GM19463 (cell line): ENCODE measurements at regions not wholly inside any gene's neighbourhood (a gene's known extent, or its start where the extent isn't known, plus 50 kb on each side); places are given as distances from the start of the nearest gene placed in this dataset.

Source experiments
- ATAC-seq: cut with Tn5 transposase; IDR thresholded peaks from one replicate; pipeline ENCODE4 v1.9.1; 2021; ENCODE audit warnings: mild to moderate bottlenecking, moderate library complexity; ENCODE audit not compliant: unreplicated experiment

DNA sequence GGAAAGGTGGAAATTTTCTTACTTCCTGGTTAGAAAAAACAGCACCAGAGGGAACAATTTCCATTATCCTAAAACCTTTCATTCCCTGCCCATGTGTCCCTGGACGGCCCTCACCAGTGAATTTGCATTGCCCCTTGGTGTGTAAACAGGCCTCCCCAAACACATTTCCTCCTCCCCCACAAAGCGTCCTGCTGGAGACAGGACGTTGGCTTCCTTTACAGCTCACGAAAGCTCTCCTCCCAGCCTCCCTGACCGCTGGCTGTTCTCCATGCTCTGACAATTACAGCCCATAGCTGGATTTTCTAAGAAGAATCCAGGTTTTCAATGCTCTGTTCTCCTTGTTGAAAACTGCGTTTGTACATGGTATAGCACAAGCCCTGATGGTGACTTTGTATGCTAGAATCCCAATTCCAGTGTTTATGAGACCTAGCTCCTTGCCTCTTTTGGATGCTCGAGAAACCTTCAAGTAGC is 724.2 kb upstream of the CELF2 start:
- no peak for ATAC-seq

DNA sequence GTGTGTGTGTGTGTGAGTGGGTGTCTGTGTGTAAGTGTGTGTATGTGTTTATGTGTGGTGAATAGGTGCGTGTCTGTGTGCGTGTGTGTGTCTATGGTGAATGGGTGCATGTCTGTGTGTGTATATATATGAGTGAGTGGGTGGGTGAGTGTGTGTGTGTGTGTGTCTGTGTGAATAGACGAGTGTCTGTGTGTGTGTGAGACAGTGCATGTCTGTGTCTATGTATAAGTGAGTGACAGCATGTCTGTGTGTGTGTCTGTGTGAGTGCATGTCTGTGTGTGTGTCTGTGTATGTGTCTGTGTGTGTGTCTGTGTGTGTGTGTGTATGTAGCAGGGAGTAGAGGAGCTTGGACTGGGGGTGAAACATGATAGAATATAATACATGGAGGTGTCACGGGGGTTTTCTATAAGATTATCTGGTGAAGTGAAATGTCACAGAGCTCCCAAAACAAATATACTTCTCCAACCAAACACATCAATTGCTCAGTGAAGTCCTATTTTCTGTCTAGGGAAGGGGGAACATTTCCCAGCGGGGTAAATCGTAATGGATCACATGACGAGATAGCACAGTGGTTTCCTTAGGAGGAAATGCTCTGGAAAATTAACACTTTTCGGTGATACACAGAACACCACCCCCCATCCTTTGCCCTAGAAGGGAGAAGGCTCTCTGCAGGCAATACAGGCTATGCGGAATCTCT is 723.3 kb upstream of the CELF2 start:
- ATAC-seq = no peak

DNA sequence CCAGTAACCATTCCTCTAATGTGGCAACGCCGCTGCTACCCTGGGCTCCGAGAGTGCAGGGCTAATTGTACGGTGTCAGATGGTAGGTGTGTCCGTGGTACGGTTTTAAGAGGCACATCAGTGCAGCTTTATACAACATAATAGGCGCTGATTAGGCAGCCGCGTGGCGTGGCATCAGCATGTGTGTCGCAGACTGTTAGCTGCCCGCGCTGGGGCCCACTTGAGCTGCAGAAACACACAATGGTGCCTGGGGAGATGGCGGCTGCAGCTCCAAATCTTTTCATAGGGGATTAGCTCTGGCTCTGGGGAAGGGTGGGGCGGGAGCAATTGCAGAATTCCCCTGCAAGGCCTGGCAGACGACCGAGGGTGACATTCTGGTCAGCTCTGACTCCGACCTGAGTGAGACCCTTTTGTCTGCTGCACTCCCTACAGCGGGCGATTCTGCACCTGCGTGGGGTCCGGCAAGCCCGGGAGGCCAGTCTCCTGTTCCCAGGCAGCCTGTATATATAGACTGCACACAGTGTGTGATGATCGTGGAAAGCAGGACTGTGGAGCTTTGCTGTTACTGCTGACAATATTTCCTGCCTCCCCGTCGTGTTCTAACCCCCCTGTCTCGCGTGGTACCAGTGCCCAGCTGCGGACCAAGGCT is 722.7 kb upstream of the CELF2 start:
- ATAC-seq = no peak

DNA sequence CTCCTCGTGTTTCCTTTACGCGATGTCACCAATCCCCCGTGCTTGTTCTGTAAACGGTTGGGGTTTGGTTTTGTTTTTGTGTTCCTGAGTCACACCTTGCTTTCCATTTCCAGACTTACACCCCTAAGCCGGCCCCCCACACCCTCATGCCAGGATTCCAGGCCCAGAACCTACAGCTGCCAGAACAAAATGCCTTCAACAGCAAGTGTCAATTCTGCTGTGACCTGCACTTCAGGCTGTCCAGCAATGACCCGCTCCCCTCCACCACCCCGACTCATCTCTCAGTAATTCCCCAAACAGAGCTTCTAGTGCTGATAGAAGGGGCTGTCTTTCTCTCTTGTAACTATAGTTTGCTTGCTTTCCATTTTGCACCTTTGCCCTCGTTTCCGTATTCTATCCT is 722.1 kb upstream of the CELF2 start:
- no peak for ATAC-seq

DNA sequence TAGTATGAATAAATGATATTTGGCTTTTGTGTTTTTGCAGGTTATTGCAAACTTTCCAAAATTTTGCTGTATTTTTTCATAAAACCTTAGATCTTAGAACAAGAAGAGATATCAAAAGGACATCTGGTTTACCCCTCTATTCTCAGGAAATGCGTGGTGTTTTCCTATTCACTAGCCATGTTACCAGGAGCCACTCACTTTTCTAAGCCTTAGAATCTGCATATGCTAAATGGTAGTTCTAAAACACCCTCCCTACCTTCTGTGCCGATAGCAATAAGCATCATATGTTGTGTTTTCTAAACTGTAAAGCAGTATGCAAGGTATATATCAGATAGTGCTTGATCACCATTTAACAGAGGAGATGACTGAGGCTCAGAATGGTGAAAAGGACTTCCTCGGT is 715.0 kb upstream of the CELF2 start:
- ATAC-seq = no peak

DNA sequence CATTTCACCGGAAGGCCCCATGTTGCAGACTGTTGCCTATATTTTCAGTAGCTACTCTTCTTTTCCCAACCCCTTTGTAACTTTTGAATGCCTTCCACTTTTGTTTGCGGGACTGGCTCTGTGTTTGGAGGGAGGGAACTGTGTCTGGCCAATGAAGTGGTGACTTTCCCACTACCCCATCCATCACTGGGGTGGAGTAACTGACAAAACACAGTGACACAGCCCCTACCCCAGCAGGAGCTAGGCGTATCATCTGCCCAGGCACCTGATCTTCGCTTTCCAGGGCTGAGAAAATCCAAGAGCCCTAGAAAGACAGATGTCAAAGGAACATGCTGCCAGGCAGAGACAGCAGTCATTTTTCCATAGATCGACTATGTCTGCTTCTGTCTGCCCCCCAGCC is 710.6 kb upstream of the CELF2 start:
- ATAC-seq = no peak

DNA sequence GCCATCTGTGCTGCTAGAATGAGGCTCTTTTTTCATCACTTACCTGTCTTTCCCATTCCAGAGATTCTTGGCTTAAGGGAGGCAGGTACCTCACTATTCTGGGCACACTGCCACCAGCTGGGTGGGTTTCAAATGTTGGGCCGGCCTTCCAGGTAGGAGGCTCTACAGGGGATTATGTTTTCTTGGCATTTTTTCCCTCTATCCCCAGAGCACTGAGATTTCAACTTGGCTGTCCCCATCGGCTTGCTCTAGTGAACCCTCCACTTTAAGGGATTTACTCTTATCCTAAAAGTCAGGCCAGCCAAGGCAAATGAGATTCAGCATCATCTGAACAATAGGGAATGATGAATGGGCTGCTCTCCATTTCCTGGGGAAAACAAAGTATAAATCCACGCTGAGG is 710.1 kb upstream of the CELF2 start:
- no peak for ATAC-seq

DNA sequence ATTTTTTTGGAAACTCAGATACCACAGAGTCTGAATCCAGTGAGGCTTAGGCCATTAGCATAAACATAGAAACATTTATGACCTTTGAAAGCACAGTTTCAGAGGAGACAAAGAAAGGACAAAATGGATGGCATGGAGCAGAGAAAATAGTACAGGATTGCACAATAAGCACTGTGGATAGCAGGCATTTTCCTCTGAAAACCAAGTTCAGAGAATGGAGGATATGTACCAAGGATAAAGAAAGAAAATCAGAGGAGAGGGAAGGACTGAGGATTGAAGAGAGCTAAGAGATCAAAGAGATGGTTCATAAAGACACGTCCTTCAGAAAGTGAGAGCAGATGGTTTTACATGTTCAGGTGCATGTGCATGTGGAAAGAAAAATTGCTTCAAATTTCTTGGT is 707.2 kb upstream of the CELF2 start:
- no peak for ATAC-seq

DNA sequence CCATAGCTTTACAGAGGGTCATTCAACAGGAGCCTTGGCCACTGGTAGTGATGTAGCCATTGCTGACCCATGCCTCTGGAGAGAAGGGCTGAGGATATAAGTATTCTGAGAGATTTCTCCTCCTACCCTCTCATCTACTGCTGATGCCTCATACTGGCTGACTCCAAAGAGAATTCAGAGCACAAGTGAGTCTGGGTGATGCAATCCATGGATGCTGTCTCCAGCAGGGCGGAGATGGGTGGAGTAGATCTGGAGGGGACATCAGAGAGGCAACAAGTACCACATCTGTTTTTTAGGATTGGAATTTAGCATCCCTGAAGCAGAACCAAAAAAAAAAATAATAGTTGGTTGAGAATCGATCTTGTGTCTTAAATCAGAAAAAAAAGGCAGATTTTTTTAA is 705.7 kb upstream of the CELF2 start:
- no peak for ATAC-seq

DNA sequence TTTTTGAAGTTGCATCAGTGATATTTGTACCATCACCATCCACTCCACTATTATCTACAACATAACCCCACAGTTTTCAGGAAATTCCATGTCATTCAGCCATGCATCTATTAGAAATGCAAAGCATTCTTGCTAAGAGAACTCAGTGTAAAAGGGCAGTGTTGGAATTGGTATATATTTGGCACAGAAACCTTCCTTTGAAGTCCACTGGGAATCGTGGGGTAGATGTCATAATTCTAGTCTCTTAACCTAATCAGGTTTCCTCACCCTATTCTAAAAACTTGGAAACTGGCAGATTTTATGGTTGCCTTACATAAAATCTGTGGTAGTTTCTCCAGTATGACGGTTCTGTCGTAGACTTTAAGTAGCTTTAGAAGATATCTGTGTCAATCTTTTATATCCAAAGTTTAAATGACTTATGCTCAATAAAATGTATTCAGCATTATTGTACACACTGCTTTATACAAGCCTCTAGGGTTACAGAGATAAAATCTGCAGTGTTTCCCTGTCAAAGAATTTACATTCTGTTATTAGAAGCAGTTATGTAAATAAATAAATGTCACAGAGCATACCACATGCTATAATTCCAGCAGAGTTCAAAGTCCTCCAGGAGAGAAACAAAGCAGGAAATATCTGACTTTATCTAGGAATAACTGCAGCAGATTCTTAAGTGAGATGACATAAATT is 704.4 kb upstream of the CELF2 start:
- ATAC-seq = no peak

DNA sequence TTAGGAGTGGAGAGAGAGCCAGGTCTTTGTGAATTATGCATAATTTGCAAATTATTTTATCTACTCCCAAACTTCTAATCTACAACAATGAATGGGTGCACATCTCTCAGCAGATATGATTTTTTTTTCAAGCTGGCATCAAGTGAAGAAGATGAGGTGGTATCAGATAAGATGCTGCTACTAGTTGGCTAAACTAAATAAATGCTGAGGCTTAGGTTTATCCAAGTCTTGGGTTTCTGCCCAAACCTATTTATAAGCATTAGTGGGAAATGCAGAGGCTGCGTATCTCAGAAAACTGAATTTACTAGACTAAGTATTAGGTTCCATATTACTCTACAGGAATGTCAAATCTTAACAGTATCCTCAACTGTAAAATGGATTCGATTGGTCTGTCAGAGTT is 703.0 kb upstream of the CELF2 start:
- no peak for ATAC-seq

DNA sequence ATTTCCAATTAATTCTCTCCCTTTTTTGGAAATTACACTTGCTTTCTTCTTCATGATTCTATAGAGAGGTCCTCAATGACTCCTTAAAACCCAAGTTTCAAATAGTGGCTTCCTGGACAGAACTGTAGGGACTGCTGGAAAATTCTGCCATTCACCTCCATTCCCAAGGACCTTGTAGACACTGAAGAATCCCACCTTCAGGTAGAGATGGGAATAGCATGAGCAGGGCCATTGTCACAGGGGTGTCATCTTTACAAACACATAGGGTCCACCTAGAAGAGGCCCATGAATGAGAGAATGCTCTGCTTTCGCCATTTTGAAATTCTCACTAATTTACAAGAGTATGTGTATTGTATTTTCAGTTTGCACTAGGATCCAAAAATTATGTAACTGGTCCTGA is 701.7 kb upstream of the CELF2 start:
- no peak for ATAC-seq

DNA sequence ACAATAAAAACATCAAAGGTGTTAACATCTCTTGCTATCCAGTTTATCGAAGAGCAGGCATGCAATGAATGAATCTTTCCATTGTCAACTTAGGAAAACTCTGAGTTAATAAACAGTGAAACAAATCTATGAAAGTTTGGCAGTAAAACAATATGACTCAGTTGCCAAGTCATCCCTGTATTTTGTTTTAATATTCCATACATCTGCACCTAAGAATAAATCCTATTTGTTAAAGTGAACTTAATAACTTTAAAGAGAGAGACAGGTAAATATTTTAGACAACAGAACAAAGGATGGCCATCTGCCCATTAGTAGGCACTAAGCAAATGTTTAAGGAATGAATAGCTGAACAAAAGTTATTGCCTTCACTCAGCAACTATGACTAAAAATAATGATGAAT is 700.5 kb upstream of the CELF2 start:
- no peak for ATAC-seq

DNA sequence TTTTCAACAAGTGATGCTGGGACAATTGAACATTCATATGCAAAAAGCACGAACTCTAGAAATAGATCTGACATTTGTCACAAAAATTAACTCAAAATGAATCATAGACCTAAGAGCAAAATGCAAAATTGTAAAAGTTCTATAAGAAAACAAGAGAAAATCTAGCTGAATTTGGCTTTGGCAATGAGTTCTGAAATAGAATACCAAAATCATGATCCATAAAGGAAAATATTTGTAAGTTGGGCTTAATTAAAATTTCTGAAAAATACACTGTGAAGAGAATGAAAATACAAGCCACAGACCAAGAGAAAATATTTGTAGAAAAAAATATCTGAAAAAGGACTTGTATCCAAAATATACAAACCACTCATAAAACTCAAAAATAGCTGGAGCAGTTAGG is 698.8 kb upstream of the CELF2 start:
- ATAC-seq = no peak

DNA sequence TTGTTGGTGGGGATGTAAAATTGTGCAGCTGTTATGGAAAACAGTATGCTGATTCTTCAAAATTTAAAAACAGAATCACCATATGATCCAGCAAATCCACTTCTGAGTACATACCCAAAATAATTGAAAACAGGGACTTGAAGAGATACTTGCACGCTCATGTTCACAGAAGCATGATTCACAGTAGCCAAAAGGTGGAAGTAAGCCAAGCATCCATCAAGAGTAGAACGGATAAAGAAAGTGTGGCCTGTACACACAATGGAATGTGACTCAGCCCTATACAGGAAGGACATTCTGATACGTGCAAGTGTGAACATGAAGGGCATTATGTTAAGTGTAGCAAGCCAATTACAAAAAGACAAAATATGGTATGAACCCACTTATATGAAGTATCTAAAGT is 696.7 kb upstream of the CELF2 start:
- no peak for ATAC-seq

DNA sequence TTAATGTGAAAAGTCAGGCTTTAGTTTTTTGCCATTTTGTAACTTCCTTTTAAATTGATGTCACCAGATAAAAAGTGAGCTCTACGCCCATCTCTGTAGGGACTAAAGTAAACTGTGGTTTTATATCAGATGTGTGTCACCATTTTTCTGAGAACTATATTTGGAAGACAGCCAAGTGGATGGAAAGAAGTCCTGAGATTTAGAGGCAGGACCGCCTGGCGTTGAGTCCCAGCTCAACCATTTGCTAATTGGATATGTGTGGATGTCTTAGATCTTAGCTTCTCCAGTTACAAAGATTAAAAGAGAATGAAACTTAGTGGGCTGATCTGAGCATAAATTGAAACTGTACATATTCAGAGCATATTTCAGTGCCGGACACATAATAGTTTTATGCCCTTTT is 691.6 kb upstream of the CELF2 start:
- no peak for ATAC-seq

DNA sequence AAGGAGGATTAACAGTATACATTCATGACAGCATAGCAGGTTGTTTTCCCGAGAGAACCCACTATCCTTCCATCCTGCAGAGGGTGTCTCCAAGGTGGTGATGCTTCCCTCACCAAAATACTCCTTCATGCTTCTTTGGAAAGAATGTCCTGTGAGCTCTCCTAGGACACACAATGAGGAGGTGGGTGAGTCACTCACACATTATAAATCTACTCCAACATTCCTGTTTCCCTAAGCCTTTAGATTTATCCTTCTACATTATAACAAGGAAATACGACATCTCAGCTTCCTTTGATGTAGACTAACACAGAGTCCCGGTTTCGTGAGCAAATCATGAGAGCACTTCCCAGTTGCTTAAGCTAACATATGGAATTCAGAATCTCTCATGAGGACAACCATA is 689.7 kb upstream of the CELF2 start:
- no peak for ATAC-seq

DNA sequence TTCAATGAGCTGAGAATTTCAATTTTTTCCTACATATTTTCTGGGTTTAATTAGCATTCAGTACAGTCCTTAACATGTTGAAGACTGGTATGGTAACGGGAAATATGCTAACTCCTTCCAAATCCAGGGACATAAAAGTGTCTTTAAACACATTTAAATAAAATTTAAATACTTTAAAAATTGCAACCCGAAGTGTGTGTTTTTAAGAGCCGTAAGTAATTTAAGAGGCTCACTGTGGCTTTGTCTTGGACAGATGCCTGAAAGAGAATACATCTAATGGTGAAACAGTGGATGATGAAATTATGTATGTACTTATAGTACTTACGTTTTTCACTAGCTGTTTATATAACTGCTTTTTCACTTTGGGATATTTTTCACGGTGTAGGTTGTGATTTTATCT is 687.3 kb upstream of the CELF2 start:
- no peak for ATAC-seq

DNA sequence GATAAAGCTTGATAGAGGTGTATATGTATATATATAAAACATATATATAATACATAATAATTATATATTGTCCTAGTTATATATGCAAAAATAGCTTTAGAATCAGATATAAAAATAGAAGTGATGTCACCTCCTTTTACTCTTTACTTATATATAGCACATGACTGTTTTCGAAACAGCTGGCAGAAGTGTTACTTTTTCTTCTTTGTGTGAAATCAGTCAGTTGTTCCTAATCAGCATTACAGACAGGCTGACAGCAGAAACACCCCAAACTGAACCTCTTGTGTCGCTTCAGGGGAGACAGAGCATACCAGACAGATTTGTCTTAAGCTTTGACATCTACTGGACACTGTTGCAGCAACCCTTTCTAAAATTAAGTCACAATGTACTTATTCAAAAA is 684.9 kb upstream of the CELF2 start:
- ATAC-seq = peak; percentile 44

DNA sequence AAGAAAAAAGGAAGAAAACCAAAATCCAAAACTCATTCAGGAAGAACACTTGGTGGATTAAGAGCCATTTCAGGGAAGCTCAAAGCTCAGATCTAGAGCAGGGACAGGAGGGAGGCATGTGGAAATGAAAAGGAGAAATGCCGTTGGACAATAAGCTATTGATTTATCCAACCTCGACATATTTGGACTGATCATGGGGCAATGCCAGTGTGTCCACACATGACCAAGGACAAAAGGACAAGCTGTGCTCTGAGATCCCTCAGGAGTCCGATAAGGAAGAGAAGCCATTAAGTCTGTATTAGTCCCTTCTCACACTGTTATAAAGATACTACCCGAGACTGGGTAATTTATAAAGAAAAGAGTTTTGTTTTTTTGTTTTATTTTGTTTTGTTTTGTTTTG is 684.0 kb upstream of the CELF2 start:
- no peak for ATAC-seq

DNA sequence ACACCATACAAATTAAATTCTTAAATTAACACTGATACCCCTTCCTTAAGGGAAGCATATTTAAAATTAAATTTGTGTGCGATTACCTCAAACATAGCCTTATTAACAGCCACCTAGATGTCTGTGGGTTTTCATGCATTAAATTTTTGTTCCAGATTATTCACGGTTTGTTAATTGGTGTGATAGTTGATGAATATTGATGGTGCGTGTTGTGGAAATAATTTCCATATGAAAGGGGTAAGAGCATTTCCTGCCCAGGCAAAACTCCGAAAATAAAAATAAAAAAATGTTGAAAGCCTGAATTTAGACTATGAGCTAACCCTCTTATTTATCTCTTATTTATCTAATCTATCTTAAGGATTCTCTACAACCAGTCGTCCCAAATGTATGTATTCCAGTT is 679.3 kb upstream of the CELF2 start:
- ATAC-seq = no peak

DNA sequence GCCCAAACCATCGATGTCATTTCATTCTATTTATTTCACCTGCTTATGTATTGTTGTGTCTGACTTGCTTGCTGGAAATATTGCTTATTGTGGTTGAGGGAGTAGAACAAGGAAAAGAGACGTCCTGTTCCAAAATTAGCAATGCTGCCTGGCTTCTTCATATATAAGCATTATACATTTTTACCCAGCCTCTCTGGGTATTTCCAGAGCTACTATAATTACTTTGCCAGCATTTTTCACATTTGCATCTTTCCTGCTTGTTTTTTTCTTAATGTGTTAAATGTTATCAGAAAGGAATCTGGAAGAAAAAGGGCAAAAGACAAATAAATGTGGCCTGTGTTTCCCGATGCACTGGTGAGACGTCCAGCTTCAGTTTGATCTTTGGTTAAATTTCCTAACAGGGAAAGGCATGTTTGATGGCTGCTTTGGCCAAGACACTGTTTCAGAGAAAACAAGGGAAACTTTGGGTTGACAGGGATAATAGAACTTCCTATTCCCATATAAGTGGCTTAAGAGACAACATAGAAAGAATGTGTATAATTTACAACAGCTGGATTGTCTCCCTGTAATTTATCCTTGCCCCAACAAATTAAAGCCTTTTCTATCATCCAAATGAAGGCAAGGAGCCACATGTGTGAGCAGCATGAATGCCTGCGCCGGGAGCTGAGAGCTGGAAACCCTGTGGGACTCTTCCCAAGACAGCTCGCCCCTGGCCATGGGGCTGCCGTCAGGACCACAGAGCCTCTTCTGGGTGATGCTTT is 671.1 kb upstream of the CELF2 start:
- ATAC-seq = no peak
